H1 (cell line): ENCODE measurements at regions not wholly inside any gene's neighbourhood (a gene's known extent, or its start where the extent isn't known, plus 50 kb on each side); places are given as distances from the start of the nearest gene placed in this dataset.

Source experiments
- CTCF ChIA-PET: fragments of 300-600 bp; sonication (Branson Sonifier 250); formaldehyde crosslinking; loops from one replicate; lab custom pipeline; 2021; ENCODE audit not compliant: partially characterized antibody; lab: Charles Lee
- POLR2A ChIA-PET: fragments of 300-600 bp; sonication (Branson Sonifier 250); formaldehyde crosslinking; loops from one replicate; lab custom pipeline; 2021; ENCODE audit warnings: inconsistent platforms; ENCODE audit not compliant: partially characterized antibody; lab: Charles Lee
- DNase-seq, 2 experiments: peaks; one replicate each; pipeline versions ENCODE4 v3.0.0 to v3.0.0-alpha.2; 2010 to 2022; ENCODE audit warnings: low spot score in 2 of 2, low read depth in 1 of 2, mixed read lengths in 1 of 2
- FAIRE-seq: peaks from 2 replicates; lab custom pipeline; 2011; peaks lifted over from hg19 to GRCh38; lab: Jason Lieb, UNC
- H2AFZ ChIP-seq: 2 replicates; pipeline ENCODE4 v1.8.1; 2012; ENCODE audit warnings: low read length, inconsistent platforms
- H2AK5ac ChIP-seq: 2 replicates; pipeline ENCODE4 v1.6.1; 2013; ENCODE audit warnings: low read depth, low read length
- H2BK120ac ChIP-seq: replicated peaks from 2 replicates; pipeline ENCODE3; 2013; ENCODE audit warnings: low read depth, low read length, inconsistent platforms
- H2BK12ac ChIP-seq: 2 replicates; pipeline ENCODE4 v1.6.1; 2013; ENCODE audit warnings: low read depth, low read length
- H2BK15ac ChIP-seq: 2 replicates; pipeline ENCODE4 v1.6.1; 2013; ENCODE audit warnings: low read length
- H2BK20ac ChIP-seq: 2 replicates; pipeline ENCODE4 v1.6.1; 2013; ENCODE audit warnings: low read length
- H2BK5ac ChIP-seq: 2 replicates; pipeline ENCODE4 v1.6.1; 2013; ENCODE audit warnings: low read depth, low read length
- H3K14ac ChIP-seq: 2 replicates; pipeline ENCODE4 v1.6.1; 2013; ENCODE audit warnings: inconsistent platforms; ENCODE audit not compliant: insufficient read length
- H3K18ac ChIP-seq: 2 replicates; pipeline ENCODE4 v1.6.1; 2013; ENCODE audit warnings: low read length; ENCODE audit errors: extremely low read depth
- H3K23ac ChIP-seq: 2 replicates; pipeline ENCODE4 v1.6.1; 2013; ENCODE audit warnings: inconsistent platforms; ENCODE audit not compliant: insufficient read length
- H3K23me2 ChIP-seq: 2 replicates; pipeline ENCODE4 v1.6.1; 2013; ENCODE audit warnings: low read depth, low read length
- H3K27ac ChIP-seq: 2 replicates; pipeline ENCODE4 v1.6.1; 2011; ENCODE audit warnings: low read depth, low read length, inconsistent platforms
- H3K27me3 ChIP-seq, 4 experiments: replicated peaks in 1 of 4; 1 replicate in 1 of 4; 2 replicates in 3 of 4; pipeline versions ENCODE4 v1.6.1 to v1.8.1; 2011 to 2013; ENCODE audit warnings: low read length in 3 of 4, mild to moderate bottlenecking in 3 of 4, inconsistent platforms in 2 of 4, mixed read lengths in 2 of 4, moderate library complexity in 1 of 4; ENCODE audit not compliant: control insufficient read depth in 3 of 4, insufficient read depth in 3 of 4; ENCODE audit errors: extremely low read depth in 1 of 4
- H3K36me3 ChIP-seq, 4 experiments: 2 replicates each; pipeline versions ENCODE4 v1.6.1 to v1.8.1; 2011 to 2013; ENCODE audit warnings: mild to moderate bottlenecking in 4 of 4, low read length in 3 of 4, moderate library complexity in 2 of 4, control low read depth in 1 of 4, inconsistent platforms in 1 of 4; ENCODE audit not compliant: insufficient read depth in 4 of 4, control insufficient read depth in 2 of 4
- H3K4ac ChIP-seq: replicated peaks from 2 replicates; pipeline ENCODE3; 2013; ENCODE audit warnings: low read length, low read depth, mixed read lengths, inconsistent platforms; ENCODE audit not compliant: insufficient read length
- H3K4me1 ChIP-seq, 4 experiments: replicated peaks in 1 of 4; 1 replicate in 1 of 4; 2 replicates in 3 of 4; pipeline versions ENCODE4 v1.6.1 to v1.8.1; 2011 to 2013; ENCODE audit warnings: low read length in 3 of 4, inconsistent platforms in 2 of 4, mixed read lengths in 1 of 4; ENCODE audit not compliant: insufficient read depth in 4 of 4, control insufficient read depth in 3 of 4
- H3K4me2 ChIP-seq, 2 experiments: 2 replicates each; pipeline versions ENCODE4 v1.6.1 to v1.8.1; 2011 to 2013; ENCODE audit warnings: low read depth in 2 of 2, low read length in 2 of 2, control low read depth in 1 of 2, inconsistent platforms in 1 of 2, mild to moderate bottlenecking in 1 of 2; ENCODE audit not compliant: insufficient read depth in 1 of 2
- H3K4me3 ChIP-seq, 4 experiments: fragments of 200-600, 300-600 bp in 1 of 4; sonication (generic), shearing (Covaris generic), sonication (Bioruptor Twin) in 1 of 4; 2 replicates each; pipeline versions ENCODE4 v1.5.1 to v1.8.1; 2011 to 2016; ENCODE audit warnings: low read length in 4 of 4, low read depth in 3 of 4, control low read depth in 2 of 4, inconsistent platforms in 2 of 4, mild to moderate bottlenecking in 2 of 4, mixed read lengths in 1 of 4, moderate library complexity in 1 of 4; ENCODE audit not compliant: insufficient read depth in 2 of 4; ENCODE audit errors: extremely low read depth in 1 of 4
- H3K56ac ChIP-seq: replicated peaks from 2 replicates; pipeline ENCODE3; 2013; ENCODE audit warnings: low read depth, mild to moderate bottlenecking, mixed read lengths, low read length, inconsistent platforms; ENCODE audit not compliant: insufficient read length
- H3K79me1 ChIP-seq: 2 replicates; pipeline ENCODE4 v1.6.1; 2013; ENCODE audit warnings: low read depth, low read length, control low read depth
- H3K79me2 ChIP-seq, 2 experiments: 2 replicates each; pipeline versions ENCODE4 v1.6.1 to v1.8.1; 2012 to 2013; ENCODE audit warnings: low read length in 2 of 2, mild to moderate bottlenecking in 2 of 2, inconsistent platforms in 1 of 2; ENCODE audit not compliant: insufficient read depth in 2 of 2, control insufficient read depth in 1 of 2
- H3K9ac ChIP-seq, 4 experiments: replicated peaks in 1 of 4; 1 replicate in 1 of 4; 2 replicates in 3 of 4; pipeline versions ENCODE4 v1.6.1 to v1.8.1; 2011 to 2013; ENCODE audit warnings: low read depth in 3 of 4, low read length in 3 of 4, control low read depth in 2 of 4, mild to moderate bottlenecking in 2 of 4, moderate library complexity in 2 of 4, inconsistent platforms in 1 of 4; ENCODE audit errors: extremely low read depth in 1 of 4
- H3K9me3 ChIP-seq, 2 experiments: 2 replicates each; pipeline versions ENCODE4 v1.6.1 to v1.8.1; 2012 to 2013; ENCODE audit warnings: mild to moderate bottlenecking in 2 of 2, moderate library complexity in 2 of 2, control low read depth in 1 of 2, inconsistent platforms in 1 of 2, low read depth in 1 of 2, low read length in 1 of 2, mixed read lengths in 1 of 2; ENCODE audit not compliant: insufficient read depth in 2 of 2
- H4K20me1 ChIP-seq, 2 experiments: replicated peaks in 1 of 2; 2 replicates each; pipeline versions ENCODE3 to v1.8.1; 2011 to 2013; ENCODE audit warnings: inconsistent platforms in 2 of 2, low read length in 2 of 2, mild to moderate bottlenecking in 1 of 2; ENCODE audit not compliant: insufficient read depth in 2 of 2, control insufficient read depth in 1 of 2
- H4K5ac ChIP-seq: 2 replicates; pipeline ENCODE4 v1.6.1; 2013; ENCODE audit warnings: low read length, low read depth, mixed read lengths, inconsistent platforms; ENCODE audit not compliant: insufficient read length
- H4K8ac ChIP-seq: 2 replicates; pipeline ENCODE4 v1.8.0; 2013; ENCODE audit warnings: mild to moderate bottlenecking, moderate library complexity, low read length, inconsistent platforms; ENCODE audit not compliant: insufficient read depth; ENCODE audit errors: extremely low read depth
- H4K91ac ChIP-seq: replicated peaks from 2 replicates; pipeline ENCODE3; 2013; ENCODE audit warnings: low read length, mixed read lengths, inconsistent platforms; ENCODE audit not compliant: insufficient read length
- EP300 ChIP-seq, 2 experiments: IDR thresholded peaks; 1 replicate in 1 of 2; 2 replicates in 1 of 2; pipeline ENCODE4 v1.6.1; 2011 to 2012; ENCODE audit warnings: low read depth in 2 of 2, low read length in 2 of 2, mild to moderate bottlenecking in 2 of 2, borderline replicate concordance in 1 of 2, inconsistent platforms in 1 of 2, moderate library complexity in 1 of 2
- GABPA ChIP-seq: IDR thresholded peaks from 2 replicates; pipeline ENCODE4 v1.6.1; 2011; ENCODE audit warnings: mild to moderate bottlenecking, low read length, moderate library complexity, borderline replicate concordance; ENCODE audit not compliant: insufficient read depth
- HDAC6 ChIP-seq: IDR thresholded peaks from one replicate; pipeline ENCODE4 v1.7.1; 2012; ENCODE audit warnings: low read depth, mild to moderate bottlenecking, inconsistent platforms, low read length, moderate library complexity
- KDM1A ChIP-seq: fragments of 200-600, 300-600 bp; sonication (generic); IDR thresholded peaks from 2 replicates; pipeline ENCODE4 v1.7.1; 2016; ENCODE audit warnings: mild to moderate bottlenecking, low read length, borderline replicate concordance
- PHF8 ChIP-seq: fragments of 200-600 bp; sonication (generic); conservative IDR thresholded peaks from 2 replicates; pipeline ENCODE4 v1.7.1; 2012; ENCODE audit warnings: low read depth, mild to moderate bottlenecking, inconsistent platforms, low read length, moderate library complexity
- POU5F1 ChIP-seq: IDR thresholded peaks from 2 replicates; pipeline ENCODE4 v1.6.1; 2011; ENCODE audit warnings: low read depth, mild to moderate bottlenecking, low read length, moderate library complexity
- RAD21 ChIP-seq, 2 experiments: IDR thresholded peaks in 1 of 2; conservative IDR thresholded peaks in 1 of 2; 2 replicates each; pipeline ENCODE4 v1.6.1; 2011; ENCODE audit warnings: low read depth in 2 of 2, low read length in 2 of 2, improper control_type of control experiment in 1 of 2, inconsistent platforms in 1 of 2, mild to moderate bottlenecking in 1 of 2, moderate library complexity in 1 of 2
- RNF2 ChIP-seq: fragments of 200-900, 300-1000 bp; sonication (generic); IDR thresholded peaks from 2 replicates; pipeline ENCODE4 v1.7.1; 2016; ENCODE audit warnings: borderline replicate concordance, low read depth, mild to moderate bottlenecking, antibody characterized with exemption, low read length; ENCODE audit not compliant: poor library complexity, severe bottlenecking; ENCODE audit errors: missing control alignments
- RXRA ChIP-seq: IDR thresholded peaks from 2 replicates; pipeline ENCODE4 v1.6.1; 2011; ENCODE audit warnings: low read depth, mild to moderate bottlenecking, low read length, moderate library complexity; ENCODE audit not compliant: insufficient read depth
- SIRT6 ChIP-seq: IDR thresholded peaks from one replicate; pipeline ENCODE4 v1.7.1; 2012; ENCODE audit warnings: low read length, inconsistent platforms
- SIX5 ChIP-seq: IDR thresholded peaks from 2 replicates; pipeline ENCODE4 v1.6.1; 2011; ENCODE audit warnings: mild to moderate bottlenecking, low read depth, low read length
- WGBS, 2 experiments: shearing (Covaris generic) in 1 of 2; methylation state at CpG; one replicate each; pipeline versions ENCODE4 v1.1.6 to v1.1.7; 2013 to 2015; ENCODE audit warnings: low lambda C conversion rate in 2 of 2, mixed read lengths in 2 of 2, inconsistent platforms in 1 of 2, low coverage in 1 of 2, missing lambda C conversion rate in 1 of 2; ENCODE audit not compliant: insufficient replicate concordance in 2 of 2, insufficient coverage in 1 of 2, insufficient read length in 1 of 2; ENCODE audit errors: extremely low coverage in 1 of 2, missing lambda C conversion rate in 1 of 2; 5-methylcytosine and 5-hydroxymethylcytosine counted together
- TF ChIP-seq, protein P1 (sequence below): IDR thresholded peaks from 2 replicates; pipeline ENCODE4 v1.6.1; 2012; ENCODE audit warnings: inconsistent platforms
- TF ChIP-seq, protein P2 (sequence below): IDR thresholded peaks from 2 replicates; pipeline ENCODE4 v1.6.1; 2012; ENCODE audit warnings: inconsistent platforms

DNA sequence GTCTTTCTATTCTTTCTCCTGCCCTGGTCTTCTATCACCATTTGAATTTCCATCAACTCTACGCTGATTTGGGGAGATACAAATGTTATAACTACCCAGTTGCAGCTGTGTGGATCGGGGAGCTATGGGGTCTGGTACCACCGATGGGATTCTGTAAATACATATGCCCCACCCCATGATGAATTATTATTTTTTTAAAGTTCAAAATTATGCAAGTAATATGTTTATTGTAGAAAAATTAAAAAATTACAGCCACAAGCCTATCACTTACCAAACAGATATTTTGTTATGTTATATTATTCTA lies 52.4 kb upstream of the CLMP start:
- Histone ChIP-seq H3K18ac (no peak overlapping the region), H2BK12ac (no peak overlapping the region), H2BK120ac (no peak overlapping the region), H4K8ac (no peak overlapping the region), H3K4ac (no peak overlapping the region), H2AFZ (no peak overlapping the region), H2BK5ac (no peak overlapping the region), H3K9ac (no peak overlapping the region), H3K23me2 (no peaks in the 10 kb centered on the region), H2BK15ac (no peak overlapping the region), H3K56ac (no peak overlapping the region), H3K14ac (no peak overlapping the region), H2BK20ac (no peak overlapping the region), H3K9me3 (no peaks in the 10 kb centered on the region; a peak in 1 of 4 replicates), H4K20me1 (no peaks in the 10 kb centered on the region), H3K79me1 (no peaks in the 10 kb centered on the region), H3K4me2 (no peak overlapping the region), H3K36me3 (no peaks in the 10 kb centered on the region), H4K91ac (no peak overlapping the region), H2AK5ac (no peak overlapping the region), H3K27me3 (no peaks in the 10 kb centered on the region), H3K23ac (no peak overlapping the region), H3K27ac (no peak overlapping the region), H3K79me2 (no peaks in the 10 kb centered on the region), H4K5ac (no peak overlapping the region), H3K4me1 (peaks cover 0 to 5% (median under 1%) of the 10 kb centered on the region in 4 experiments; a peak in 2 of 7 replicates), H3K4me3 (no peak overlapping the region)
- ChIA-PET CTCF (interaction anchor here (0.6 to 11.9 kb wide), 43 partner anchors 9 to 383 kb away, joined by 3 to 253 read pairs (median 5); partner anchors contain the start of gene CLMP), POLR2A (interaction anchor here (0.7 to 1.5 kb wide), 6 partner anchors 14 to 233 kb away, joined by 3 to 4 read pairs (median 4); partner anchors contain the start of gene CLMP)
- FAIRE-seq (no peak), DNase-seq (no peak)
- 58% methylated on average over 3 of the region's 3 CpGs; no CpG with 5 or more reads in 1 of the 2 experiments for WGBS, 2 experiments
- TF ChIP-seq KDM1A = no peak
- TF ChIP-seq, protein P1, sequence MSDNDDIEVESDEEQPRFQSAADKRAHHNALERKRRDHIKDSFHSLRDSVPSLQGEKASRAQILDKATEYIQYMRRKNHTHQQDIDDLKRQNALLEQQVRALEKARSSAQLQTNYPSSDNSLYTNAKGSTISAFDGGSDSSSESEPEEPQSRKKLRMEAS = no peak
- TF ChIP-seq GABPA = no peak
- no peak for TF ChIP-seq PHF8
- no peak for TF ChIP-seq SIRT6
- no peak for TF ChIP-seq EP300 (IDR thresholded peaks at IDR 0.05; ENCODE audit: borderline replicate concordance in 1 of 2, low read depth in 2 of 2, low read length in 2 of 2)
- no peak for TF ChIP-seq RXRA
- TF ChIP-seq, protein P2, sequence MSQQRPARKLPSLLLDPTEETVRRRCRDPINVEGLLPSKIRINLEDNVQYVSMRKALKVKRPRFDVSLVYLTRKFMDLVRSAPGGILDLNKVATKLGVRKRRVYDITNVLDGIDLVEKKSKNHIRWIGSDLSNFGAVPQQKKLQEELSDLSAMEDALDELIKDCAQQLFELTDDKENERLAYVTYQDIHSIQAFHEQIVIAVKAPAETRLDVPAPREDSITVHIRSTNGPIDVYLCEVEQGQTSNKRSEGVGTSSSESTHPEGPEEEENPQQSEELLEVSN = no peak
- TF ChIP-seq HDAC6 = no peak
- no peak for TF ChIP-seq RNF2
- no peak for TF ChIP-seq SIX5
- TF ChIP-seq POU5F1 = no peak
- TF ChIP-seq RAD21 (IDR thresholded peaks at IDR 0.05 in 1 of 2, conservative IDR thresholded peaks at IDR 0.05 in 1 of 2; ENCODE audit: low read depth in 2 of 2, low read length in 2 of 2) = no peak
